Activated CD4-positive, alpha-beta T cell treated with anti-CD3 and anti-CD28 coated beads, Interleukin-2, Interleukin-6, amounts not matched to agents 100 ng/mL and 50 ng/mL, durations not matched to agents 16 hours and 8 hours (primary cell): ENCODE measurements at regions not wholly inside any gene's neighbourhood (a gene's known extent, or its start where the extent isn't known, plus 50 kb on each side); places are given as distances from the start of the nearest gene placed in this dataset.
"Not testable (repeated sequence)": the region's sequence is repeated elsewhere in the genome, so short reads cannot be mapped to it uniquely, and the experiment has no call there.

Experiments used
- DNase-seq: peaks from one replicate; pipeline ENCODE4 v3.0.0-alpha.2; 2020

GRCh38 chr3:154973851-154974250 is 106.3 kb upstream of the MME start:
- DNase-seq: no peak

GRCh38 chr3:154972951-154973350 is 107.2 kb upstream of the MME start:
- no peak for DNase-seq

DNA sequence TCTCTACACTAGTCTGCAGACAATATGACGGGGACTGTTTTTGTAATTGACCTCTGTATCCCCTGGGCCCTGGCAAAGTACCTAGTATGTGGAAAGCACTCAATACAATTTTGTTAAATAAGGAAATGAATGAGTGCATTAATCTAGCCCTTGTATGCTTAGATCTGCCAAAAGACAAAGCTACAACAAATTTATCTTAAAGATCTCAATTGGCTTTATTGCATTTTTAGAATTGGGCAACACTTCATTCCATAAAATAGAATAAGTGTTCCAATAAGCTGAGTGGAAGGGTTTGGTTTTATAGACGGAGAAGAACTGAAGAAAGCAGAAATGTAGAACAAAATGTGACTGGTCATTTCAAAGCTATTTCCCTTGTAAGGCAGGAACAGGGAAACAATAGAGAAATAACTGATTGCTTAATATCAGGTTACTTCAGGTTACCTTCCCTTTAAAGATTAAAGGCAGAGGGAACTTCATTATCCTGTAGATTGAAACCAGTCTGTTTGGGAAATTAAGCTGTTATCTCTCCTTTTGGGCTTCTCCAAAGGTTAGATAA is 108.3 kb upstream of the MME start:
- DNase-seq: no peak

DNA sequence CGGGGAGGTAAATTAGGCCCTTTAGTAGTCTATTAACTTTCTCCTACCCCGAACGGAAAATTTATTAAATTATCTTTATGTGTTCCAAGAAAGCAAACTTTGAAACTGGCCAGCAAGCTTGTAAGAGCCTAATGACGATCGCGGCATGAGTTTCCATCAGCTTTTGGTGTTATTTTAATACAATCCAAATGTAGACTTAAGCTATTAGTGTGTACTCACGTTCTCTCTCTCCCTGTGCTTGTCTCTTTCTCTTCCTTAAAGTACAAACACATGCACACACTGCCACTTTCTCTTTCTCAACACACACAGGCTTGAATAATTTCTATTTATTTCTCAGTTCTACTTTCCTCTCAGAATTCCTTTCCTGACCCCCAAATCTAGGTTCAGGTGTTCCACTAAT is 108.8 kb upstream of the MME start:
- no peak for DNase-seq

- no peak for DNase-seq
Measured at GRCh38 chr3:154970797-154971196, 109.3 kb upstream of the MME start.

DNA sequence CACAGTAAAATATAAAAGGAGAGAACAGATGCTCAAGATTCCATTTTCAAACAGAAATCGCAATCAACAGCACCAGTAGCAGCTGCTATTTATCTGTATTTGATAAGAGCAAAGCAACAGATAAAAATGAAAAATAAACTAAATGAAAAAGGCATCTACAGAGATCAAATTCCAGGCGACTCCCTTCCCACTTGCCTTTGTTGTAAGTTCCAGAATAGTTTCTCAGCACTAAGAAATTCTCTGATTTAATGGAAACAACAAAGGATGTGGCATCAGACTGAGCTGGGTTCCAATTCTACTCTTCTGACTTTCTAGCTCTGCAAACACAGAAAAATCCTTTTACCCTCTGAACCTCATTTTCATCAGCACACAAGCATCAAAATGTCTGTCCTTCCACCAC is 110.8 kb upstream of the MME start:
- no peak for DNase-seq

DNA sequence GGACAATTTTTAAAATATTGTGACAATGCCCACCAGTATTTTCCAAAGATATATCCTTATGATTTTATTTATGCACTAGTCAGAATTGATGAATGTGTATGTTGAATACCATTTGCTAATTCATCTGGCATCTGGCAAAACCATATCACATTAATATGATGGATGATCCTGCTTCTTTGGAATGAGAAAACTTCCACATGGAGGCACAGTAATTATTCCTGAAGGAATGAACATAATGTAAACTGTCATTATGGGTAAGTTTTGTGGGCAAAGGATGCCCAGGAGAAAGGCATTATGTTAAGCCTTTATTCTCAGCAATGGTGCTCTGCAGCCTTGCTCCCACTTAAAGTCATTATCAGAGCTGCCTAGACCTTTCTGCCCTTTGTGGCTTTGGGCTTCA is 113.0 kb upstream of the MME start:
- DNase-seq: no peak

DNA sequence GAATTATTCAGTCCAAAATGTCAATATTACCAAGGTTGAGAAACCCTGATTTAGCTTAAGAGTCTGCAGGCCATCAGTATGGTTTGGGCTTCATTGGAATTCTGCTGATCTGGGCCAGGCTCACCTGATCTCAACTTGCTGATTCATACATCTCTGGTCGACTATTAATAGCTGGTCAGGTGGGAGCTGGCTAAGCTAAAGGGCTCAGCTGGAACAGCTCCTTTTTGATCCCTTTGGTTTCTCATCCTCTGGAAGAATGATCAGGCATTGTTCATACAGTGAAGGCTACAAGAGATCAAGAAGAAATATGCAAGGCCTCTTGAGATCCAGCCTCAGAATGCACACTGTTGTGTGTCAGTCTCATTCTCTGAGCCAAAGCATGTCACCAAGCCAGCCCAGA is 123.3 kb upstream of the MME start:
- no peak for DNase-seq

DNA sequence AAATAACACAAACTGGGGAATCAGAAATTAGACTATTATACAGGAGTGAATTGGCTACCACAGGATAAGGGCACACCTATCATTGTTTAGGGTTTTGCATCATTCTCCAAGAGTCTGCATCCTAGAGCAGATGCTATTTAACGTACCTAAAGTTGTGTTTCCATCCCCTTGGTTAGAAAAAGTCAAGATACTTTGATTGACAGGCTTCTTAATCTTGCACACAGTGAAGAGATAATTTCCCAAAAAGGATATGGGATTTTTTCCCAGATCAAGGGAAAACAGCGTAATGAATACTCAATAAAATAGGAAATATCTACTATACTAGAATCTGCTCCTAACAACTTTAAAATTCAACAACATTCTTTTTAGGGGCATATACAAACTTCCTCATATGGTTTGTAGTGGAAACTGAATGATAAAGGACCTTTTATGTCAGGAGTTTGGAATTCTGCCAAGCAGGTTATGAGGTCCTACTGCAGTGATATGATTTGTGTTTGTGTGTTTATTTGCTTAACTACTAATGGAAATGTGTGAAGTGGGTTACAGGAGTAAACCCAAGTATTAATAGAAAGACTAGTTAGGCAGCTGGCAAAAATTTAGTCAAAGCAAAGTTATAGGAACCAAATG is 124.1 kb upstream of the MME start:
- DNase-seq: no peak

GRCh38 chr3:154954757-154955156 is 125.4 kb upstream of the MME start:
- no peak for DNase-seq

DNA sequence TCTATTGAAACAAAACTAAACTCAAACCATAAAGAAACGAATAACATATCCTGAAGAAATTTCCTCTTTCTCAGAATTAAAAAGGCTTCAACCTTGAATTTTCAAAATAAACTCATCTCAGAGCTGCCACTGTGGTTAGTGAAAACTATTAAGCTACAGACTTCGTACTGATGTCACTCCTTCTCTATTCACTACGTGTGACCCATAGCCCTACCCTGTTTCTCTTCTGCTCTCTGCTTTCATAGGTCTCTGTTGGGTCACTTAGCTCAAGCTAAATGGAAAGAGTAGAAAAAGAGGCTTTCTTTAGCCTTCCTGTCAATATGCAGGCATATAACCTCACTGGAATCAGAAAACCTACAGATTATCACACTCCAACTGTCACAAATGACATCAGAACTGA is 126.6 kb upstream of the MME start:
- DNase-seq: no peak

- no peak for DNase-seq
Measured at GRCh38 chr3:154952553-154952952, 127.6 kb upstream of the MME start.

GRCh38 chr3:154943981-154944380 is 136.1 kb upstream of the MME start:
- no peak for DNase-seq

DNA sequence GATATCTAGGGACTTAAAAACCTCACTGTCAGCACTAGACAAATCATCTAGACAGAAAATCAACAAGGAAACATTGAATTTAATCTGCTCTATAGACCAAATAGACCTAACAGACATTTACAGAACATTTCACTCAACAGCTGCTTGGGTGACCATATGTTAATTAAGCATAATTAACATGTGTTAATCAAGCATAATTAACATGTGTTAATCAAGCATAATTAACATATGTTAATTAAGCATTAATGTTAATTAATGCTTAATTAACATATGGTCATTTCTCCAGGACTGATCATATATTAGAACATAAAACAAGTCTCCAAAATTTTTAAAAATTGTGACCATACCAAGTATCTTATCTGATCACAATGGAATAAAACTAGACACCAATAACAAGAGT is 137.3 kb upstream of the MME start:
- no peak for DNase-seq

DNA sequence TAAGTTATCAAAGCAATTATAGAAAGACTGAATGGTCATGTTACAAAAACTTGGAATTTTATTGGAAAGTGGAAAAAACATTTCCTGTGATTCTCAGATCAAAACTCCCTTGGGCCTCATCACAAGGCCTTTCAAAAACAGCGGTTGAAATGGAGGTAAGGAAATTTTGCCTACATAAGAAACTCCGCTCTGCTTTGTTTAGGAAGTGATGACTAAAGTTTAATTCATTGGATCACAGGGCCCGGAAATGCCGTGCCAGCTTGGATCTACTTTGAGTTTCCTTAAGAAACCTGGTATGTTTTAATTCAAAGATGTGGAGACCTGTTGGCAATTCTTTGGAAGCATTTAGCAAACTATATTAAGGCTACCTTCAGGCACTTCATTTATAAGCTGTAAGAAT is 143.9 kb upstream of the MME start:
- no peak for DNase-seq

DNA sequence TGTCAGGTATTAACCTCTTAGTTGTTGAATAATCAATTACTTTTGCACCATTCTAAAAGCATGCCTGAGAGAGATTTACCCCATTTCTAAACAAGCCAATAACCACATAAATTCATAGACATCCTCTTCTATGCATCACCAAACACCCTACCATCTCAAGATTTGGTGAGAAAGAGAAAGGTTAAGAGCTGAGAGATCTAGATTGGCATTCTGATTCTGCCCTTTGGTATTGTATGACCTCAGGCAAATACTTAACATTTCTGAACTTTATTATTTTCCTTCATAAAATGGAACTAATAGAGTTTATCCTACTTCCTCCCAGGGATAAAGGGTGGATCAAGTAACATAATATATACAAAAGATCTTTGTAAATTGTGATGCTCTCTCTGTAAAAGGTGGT is 146.5 kb upstream of the MME start:
- no peak for DNase-seq

DNA sequence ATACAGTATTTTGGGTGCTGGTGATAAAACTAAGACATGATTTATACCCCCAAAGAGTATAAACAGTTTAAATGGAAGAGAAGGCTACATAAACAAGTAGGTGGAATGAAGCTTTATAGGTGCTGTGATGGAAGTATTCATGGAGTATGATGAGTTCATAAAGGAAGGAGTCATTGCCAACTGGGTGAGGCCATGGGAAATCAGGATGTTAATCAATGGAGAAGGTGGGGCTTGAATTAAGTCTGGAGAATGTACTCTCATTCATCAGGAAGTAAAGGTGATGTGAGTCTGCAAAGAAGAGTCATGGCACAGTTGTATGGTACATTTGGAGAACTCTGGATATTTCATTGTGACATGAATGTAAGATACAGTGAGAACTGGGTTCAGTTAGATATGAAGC is 147.5 kb upstream of the MME start:
- DNase-seq: no peak

DNA sequence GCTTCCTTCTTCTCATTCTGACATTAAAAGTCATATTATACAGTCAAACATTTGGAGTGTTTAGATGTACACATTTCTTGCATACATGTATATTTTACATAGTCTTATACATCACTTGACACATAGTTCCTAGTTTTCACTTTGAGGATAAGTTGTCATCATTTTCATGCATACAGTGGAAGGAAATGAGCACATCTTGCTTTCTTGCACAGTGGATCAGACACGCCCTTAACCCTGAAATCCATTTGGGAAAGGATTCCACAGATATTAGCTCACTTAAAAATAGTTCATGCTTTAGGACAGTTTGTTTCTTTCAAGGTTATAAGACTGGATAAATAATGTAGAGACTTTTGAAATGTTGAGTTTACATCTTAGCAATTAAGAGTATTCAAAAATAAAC is 148.6 kb upstream of the MME start:
- DNase-seq: no peak

- DNase-seq: no peak
Measured at GRCh38 chr3:154926721-154927120, 153.4 kb upstream of the MME start.

DNA sequence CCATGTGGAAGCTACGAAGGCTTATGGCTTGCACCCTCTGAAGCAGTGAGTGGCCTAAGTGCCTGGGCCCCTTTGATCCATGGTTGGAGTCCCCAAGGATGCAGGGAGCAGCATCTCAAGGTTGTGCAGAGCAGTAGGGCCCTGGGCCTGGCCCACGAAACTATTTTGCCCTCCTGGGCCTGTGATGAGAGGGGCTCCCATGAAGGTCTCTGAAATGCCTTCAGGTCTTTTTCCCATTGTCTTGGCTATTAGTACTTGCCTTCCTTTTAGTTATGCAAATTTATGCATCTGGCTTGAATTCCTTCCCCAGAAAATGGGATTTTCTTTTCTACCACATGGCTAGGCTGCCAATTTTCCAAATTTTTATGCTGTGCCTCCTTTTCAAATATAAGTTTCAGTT is 158.8 kb upstream of the MME start:
- no peak for DNase-seq

DNA sequence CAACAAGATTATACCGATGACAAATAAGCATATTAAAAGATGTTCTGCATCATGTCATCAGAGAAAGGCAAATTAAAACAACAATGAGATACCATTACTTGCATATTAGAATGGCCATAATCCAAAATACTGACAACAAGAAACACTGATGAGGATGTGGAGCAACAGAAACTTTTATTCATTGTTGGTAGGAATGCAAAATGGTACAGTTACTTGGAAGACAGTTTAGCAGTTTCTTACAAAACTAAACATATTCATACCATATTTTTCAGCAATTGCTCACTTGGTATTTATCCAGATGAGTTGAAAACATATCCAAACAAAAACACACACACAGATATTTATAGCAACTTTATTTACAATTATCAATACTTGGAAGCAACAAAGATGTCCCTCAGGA is 160.9 kb upstream of the MME start:
- DNase-seq: no peak

DNA sequence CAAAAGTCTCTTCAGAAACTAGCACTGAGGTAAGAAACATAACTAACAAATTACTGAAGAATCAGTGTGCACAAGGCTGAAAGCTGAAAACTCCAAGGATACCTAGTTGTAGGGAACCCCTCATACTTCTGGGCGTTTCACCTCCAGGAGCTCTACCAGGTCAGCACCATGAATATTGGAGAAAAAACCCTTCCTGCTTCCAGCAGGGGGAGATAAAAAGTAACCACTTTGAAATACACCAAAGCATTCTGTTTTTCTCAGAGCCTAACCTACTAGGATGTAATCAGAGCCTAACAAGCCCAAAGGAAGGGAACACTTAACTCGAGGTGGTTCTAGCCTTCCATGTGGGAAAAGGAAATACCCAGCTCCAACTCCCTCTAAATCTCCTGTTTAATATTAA is 175.8 kb upstream of the MME start:
- DNase-seq: no peak

GRCh38 chr3:154902495-154902894 is 177.6 kb upstream of the MME start:
- not testable (repeated sequence) for DNase-seq

DNA sequence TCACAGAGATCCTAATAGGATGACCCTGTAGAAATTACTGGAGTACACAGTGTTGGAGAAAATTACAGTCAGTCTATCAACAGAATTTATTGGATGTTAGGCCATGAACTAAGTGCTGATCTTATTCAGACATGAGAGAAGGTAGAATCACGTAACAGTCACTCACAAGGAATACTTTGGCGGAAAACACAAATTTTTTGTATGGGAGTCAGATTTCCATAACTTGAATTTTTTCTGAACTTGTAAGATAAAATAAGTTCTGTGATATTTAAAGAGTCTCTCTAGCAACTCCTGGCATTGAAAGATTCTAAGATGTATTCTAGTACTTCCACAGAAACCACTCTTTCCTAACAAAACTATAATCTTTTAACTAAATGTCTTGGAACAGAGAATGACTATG is 178.8 kb upstream of the MME start:
- no peak for DNase-seq

- DNase-seq: no peak
Measured at GRCh38 chr3:154900816-154901215, 179.3 kb upstream of the MME start.

DNA sequence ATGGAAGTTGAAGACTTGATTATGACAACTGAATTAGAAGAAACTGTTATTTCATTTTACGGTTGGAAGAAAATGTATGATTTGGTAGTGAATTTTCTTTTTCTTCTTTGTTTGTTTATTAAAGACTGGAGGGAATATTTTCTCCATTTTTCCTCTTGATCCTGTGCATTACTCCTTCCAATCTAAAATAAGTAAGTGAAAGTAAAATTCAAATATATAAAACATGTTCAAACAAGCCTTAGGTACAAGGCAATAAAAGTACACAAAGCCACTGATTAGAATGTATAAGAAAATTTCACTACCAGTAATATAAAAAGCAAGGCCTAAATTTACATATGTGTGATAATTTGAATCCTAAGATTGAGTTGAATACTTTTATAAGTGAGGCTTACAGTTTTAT is 181.2 kb upstream of the MME start:
- DNase-seq: no peak
